ENCODE measurements at regions not wholly inside any gene's neighbourhood (a gene's known extent, or its start where the extent isn't known, plus 50 kb on each side); places are given as distances from the start of the nearest gene placed in this dataset.

DNA sequence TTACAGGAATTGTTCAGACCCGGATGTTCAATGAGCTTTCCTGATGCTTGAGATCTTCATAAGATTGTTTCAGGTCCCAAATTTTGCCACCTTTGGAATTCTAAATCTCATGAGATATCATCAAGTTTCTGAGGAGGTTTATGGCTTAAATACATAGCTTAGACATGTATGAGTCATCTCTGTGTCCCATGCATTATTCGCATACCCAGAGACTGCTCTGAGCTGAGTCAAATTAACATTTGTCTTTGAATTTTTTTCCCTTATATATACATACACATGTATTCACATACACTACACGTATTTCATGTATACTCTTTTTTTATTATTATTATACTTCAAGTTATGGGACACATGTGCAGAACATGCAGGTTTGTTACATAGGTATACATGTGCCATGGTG, 744.6 kb downstream of the BRINP1 start:
- no peaks in the 10 kb centered on the region for H3K27me3 ChIP-seq
- no peak overlapping the region for H3K4me3 ChIP-seq
- H3K36me3 ChIP-seq = no peaks in the 10 kb centered on the region
- ATAC-seq (ENCODE audit: low FRiP score in 2 of 2) = no peak
- 74 to 81% methylated on average over 3 of the region's 3 CpGs for WGBS, 2 donors
- no peaks in the 10 kb centered on the region for H3K4me1 ChIP-seq
- no peak for TF ChIP-seq POLR2A (IDR thresholded peaks at IDR 0.05)
- no peak for TF ChIP-seq POLR2AphosphoS5 (IDR thresholded peaks at IDR 0.05)
- TF ChIP-seq EP300 (IDR thresholded peaks at IDR 0.05) = no peak
- TF ChIP-seq, protein P1, sequence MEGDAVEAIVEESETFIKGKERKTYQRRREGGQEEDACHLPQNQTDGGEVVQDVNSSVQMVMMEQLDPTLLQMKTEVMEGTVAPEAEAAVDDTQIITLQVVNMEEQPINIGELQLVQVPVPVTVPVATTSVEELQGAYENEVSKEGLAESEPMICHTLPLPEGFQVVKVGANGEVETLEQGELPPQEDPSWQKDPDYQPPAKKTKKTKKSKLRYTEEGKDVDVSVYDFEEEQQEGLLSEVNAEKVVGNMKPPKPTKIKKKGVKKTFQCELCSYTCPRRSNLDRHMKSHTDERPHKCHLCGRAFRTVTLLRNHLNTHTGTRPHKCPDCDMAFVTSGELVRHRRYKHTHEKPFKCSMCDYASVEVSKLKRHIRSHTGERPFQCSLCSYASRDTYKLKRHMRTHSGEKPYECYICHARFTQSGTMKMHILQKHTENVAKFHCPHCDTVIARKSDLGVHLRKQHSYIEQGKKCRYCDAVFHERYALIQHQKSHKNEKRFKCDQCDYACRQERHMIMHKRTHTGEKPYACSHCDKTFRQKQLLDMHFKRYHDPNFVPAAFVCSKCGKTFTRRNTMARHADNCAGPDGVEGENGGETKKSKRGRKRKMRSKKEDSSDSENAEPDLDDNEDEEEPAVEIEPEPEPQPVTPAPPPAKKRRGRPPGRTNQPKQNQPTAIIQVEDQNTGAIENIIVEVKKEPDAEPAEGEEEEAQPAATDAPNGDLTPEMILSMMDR (IDR thresholded peaks at IDR 0.05) = no peak
- no peak for DNase-seq
- H3K9me3 ChIP-seq = no peaks in the 10 kb centered on the region
- no peak overlapping the region for H3K27ac ChIP-seq

DNA sequence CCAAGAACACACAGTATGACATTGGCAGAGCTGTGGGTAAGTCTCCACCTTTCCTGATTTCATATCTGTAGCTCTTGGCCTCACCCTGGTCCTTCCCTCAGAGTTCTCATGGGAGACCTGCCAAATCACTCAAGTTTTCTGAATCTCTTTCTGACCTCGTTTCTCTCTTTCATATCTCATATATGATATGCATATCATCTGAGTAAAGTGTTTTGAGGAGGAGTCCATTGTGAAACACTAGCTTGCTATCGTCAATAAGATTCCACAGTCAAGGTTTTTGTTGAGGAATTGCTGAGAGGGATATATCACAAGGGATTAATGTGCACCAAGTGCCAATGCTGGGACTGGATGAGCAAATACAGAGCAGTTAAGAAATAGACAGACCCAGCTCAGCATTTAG, 739.2 kb downstream of the BRINP1 start:
- Histone ChIP-seq H3K4me3 (no peak overlapping the region), H3K4me1 (no peaks in the 10 kb centered on the region), H3K27me3 (no peaks in the 10 kb centered on the region), H3K27ac (no peak overlapping the region), H3K36me3 (no peaks in the 10 kb centered on the region), H3K9me3 (no peaks in the 10 kb centered on the region)
- TF ChIP-seq POLR2A (IDR thresholded peaks at IDR 0.05) = no peak
- TF ChIP-seq POLR2AphosphoS5 (IDR thresholded peaks at IDR 0.05) = no peak
- TF ChIP-seq, protein P1 (IDR thresholded peaks at IDR 0.05) = no peak
- no peak for TF ChIP-seq EP300 (IDR thresholded peaks at IDR 0.05)
- DNase-seq (no peak), ATAC-seq (ENCODE audit: low FRiP score in 2 of 2) (no peak)
- WGBS, 2 donors = 52 to 58% methylated on average over 2 of the region's 2 CpGs

DNA sequence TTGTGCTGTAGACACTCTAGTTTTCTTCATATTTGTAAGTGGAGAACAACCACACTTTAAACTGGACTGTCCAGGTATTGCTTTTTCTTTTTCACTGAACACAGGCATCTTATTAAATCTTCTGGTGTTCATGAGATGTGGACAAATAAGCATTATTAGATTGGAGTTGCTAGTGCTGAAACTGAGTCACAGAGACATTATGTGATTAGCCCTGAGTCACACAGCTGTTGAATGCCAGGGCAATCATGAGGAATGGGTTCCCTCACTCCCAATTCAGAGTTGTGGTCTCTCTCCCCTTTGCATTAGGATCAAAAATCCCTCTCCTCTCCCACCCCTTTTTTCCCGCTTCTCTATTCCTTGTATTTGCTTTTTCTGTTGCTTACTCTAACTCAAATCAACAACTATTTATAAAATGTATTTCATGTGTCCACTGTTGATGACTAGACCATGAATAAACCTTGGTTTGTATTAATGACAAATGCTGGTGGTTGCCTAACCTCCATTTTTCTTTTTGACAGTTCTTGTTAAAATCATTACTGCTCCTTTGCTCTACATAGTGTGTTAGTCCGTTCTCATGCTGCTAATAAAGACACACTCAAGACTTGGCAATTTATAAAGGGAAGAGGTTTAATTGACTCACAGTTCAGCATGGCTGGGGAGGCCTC, 738.2 kb downstream of the BRINP1 start:
- H3K27ac ChIP-seq = no peak overlapping the region
- no peaks in the 10 kb centered on the region for H3K36me3 ChIP-seq
- H3K9me3 ChIP-seq = no peaks in the 10 kb centered on the region
- H3K27me3 ChIP-seq = no peaks in the 10 kb centered on the region
- no peaks in the 10 kb centered on the region for H3K4me1 ChIP-seq
- no peak overlapping the region for H3K4me3 ChIP-seq
- 89 to 90% methylated on average over 2 of the region's 2 CpGs for WGBS, 2 donors
- TF ChIP-seq EP300 (IDR thresholded peaks at IDR 0.05) (no peak), POLR2AphosphoS5 (IDR thresholded peaks at IDR 0.05) (no peak), POLR2A (IDR thresholded peaks at IDR 0.05) (no peak)
- TF ChIP-seq, protein P1 (IDR thresholded peaks at IDR 0.05) = no peak
- DNase-seq (no peak), ATAC-seq (ENCODE audit: low FRiP score in 2 of 2) (no peak)

DNA sequence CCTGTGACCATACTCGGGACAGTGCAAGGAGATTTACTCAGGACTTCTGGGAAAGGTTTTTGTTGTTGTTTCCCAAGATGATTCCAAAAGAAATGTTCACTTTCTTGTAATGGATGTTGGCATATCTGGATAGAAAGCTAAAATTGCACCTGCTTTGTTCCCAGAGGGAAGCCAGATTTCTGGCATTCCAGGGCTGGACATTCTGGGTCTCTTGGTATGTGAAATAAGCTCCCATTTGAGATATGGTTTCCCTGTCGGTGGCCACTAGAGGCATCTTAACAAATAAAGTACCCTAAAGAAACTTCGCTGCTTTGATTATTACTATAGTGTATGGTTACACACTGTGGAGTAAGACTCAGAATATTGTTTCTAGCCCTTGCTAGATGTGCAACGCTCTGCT, 737.3 kb downstream of the BRINP1 start:
- no peak overlapping the region for H3K27ac ChIP-seq
- no peaks in the 10 kb centered on the region for H3K4me1 ChIP-seq
- ATAC-seq (ENCODE audit: low FRiP score in 2 of 2) (no peak), DNase-seq (no peak)
- no peaks in the 10 kb centered on the region for H3K36me3 ChIP-seq
- no peak for TF ChIP-seq EP300 (IDR thresholded peaks at IDR 0.05)
- TF ChIP-seq, protein P1 (IDR thresholded peaks at IDR 0.05) = no peak
- TF ChIP-seq POLR2A (IDR thresholded peaks at IDR 0.05) = no peak
- no peak for TF ChIP-seq POLR2AphosphoS5 (IDR thresholded peaks at IDR 0.05)
- no peaks in the 10 kb centered on the region for H3K9me3 ChIP-seq
- WGBS, 2 donors = 71 to 78% methylated on average over 4 of the region's 4 CpGs
- H3K27me3 ChIP-seq = no peaks in the 10 kb centered on the region
- H3K4me3 ChIP-seq = no peak overlapping the region

DNA sequence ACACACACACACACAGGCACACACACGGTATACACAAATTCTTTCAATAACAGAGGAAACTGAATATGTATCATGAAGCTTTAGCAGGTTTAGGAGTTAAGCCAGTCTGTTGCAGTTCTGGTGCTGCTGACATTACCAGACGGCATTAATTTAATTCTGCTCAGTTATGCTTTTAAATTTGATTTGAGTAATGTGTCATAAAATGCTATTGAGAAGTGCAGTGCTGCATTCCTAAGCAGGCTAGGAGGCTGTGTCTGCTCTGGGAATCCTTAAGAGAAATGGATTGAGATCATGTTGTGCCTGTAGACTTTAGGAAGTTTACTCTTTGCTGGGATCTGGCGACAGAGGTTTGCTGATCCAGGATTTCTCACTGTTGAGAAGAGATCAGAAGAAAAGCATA, 733.8 kb downstream of the BRINP1 start:
- no peak for ATAC-seq (ENCODE audit: low FRiP score in 2 of 2)

More for the DNA sequence above, 733.8 kb downstream of the BRINP1 start:
- TF ChIP-seq, protein P1 (IDR thresholded peaks at IDR 0.05) = no peak
- TF ChIP-seq POLR2AphosphoS5 (IDR thresholded peaks at IDR 0.05) (no peak), POLR2A (IDR thresholded peaks at IDR 0.05) (no peak), EP300 (IDR thresholded peaks at IDR 0.05) (no peak)
- Histone ChIP-seq H3K27me3 (no peaks in the 10 kb centered on the region), H3K4me3 (no peak overlapping the region), H3K36me3 (no peaks in the 10 kb centered on the region), H3K9me3 (peaks cover 0 to 11% (median 2%) of the 10 kb centered on the region in 4 donors), H3K4me1 (no peaks in the 10 kb centered on the region), H3K27ac (no peak overlapping the region)
- WGBS, 2 donors = 71 to 76% methylated on average over 3 of the region's 3 CpGs
- no peak for DNase-seq

Measured in upper lobe of left lung (tissue), 6 donors.